ENCODE measurements at regions not wholly inside any gene's neighbourhood (a gene's known extent, or its start where the extent isn't known, plus 50 kb on each side); places are given as distances from the start of the nearest gene placed in this dataset.

GRCh38 chr18:73983970-73984369 is 163.7 kb downstream of the FBXO15 start:
- no peak for TF ChIP-seq EP300 (IDR thresholded peaks at IDR 0.05; ENCODE audit: low read depth)
- TF ChIP-seq POLR2A (IDR thresholded peaks at IDR 0.05): no peak
- no peak for TF ChIP-seq CTCF (IDR thresholded peaks at IDR 0.05)
- no peak for TF ChIP-seq POLR2AphosphoS5 (IDR thresholded peaks at IDR 0.05)

Data from transverse colon (tissue), 4 donors.